Choroid plexus epithelial cell (primary cell): ENCODE measurements at regions not wholly inside any gene's neighbourhood (a gene's known extent, or its start where the extent isn't known, plus 50 kb on each side); places are given as distances from the start of the nearest gene placed in this dataset.

Experiments used
- DNase-seq: peaks from one replicate; pipeline ENCODE4 v3.0.0-alpha.2; 2010; ENCODE audit warnings: low read depth
- H3K4me3 ChIP-seq: 2 replicates; pipeline ENCODE4 v1.5.1; 2011; ENCODE audit warnings: low read depth, mild to moderate bottlenecking, control low read depth, low read length, moderate library complexity
- CTCF ChIP-seq: conservative IDR thresholded peaks from 2 replicates; pipeline ENCODE4 v1.5.1; 2011; ENCODE audit warnings: low read depth, mild to moderate bottlenecking, control low read depth, inconsistent platforms, low read length, moderate library complexity

GRCh38 chr6:8549074-8549790, 113.9 kb upstream of the SLC35B3 start:
- DNase-seq, result peak; percentile 19

GRCh38 chr6:8546496-8546895, 111.2 kb upstream of the SLC35B3 start:
- DNase-seq, result peak; percentile 2
- no peak overlapping the region for H3K4me3 ChIP-seq
- TF ChIP-seq CTCF, result no peak

More at GRCh38 chr6:8549074-8549790, 113.9 kb upstream of the SLC35B3 start:
- H3K4me3 ChIP-seq, result no peak overlapping the region
- TF ChIP-seq CTCF, result no peak

GRCh38 chr6:8545336-8545735, 110.0 kb upstream of the SLC35B3 start:
- TF ChIP-seq CTCF, result no peak
- no peak for DNase-seq
- no peak overlapping the region for H3K4me3 ChIP-seq

DNA sequence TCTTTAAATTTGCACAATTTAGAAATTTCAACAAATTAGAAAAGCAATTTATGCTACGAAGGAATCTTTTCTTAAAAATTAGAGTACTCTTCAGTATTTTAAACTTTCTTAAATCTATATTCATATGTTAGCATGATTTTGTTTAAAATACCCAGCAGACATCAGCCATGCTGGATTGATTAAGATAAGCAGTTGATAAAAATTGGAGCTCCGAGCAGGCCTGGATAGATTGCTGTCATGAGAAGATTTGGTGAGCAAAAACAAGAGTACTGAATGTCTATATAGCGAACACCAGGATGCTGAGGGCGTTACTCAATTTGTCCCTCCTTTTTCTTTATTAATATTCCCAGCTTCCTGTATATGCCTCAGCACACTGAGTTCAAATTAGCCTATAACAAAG, 108.4 kb upstream of the SLC35B3 start:
- TF ChIP-seq CTCF, result no peak
- no peak for DNase-seq
- no peak overlapping the region for H3K4me3 ChIP-seq

DNA sequence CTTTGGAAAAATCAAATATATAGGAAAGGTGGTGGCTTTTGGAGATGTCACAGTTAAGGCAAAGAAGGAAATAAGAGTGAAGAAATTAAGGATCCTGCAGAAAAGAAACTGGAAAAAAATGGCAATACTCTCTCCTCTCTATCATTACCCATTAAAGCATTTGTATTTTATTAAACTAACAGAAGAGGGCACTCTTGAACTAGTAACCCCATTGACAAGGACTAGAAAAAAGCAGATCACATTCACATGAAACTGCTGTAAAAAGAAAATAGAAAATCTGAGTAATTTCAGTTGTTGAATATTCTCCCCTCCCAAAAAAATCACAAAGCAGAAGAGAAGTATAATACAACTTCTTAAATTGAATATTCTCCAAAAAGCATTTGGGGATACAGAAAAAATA, 104.1 kb upstream of the SLC35B3 start:
- peak; percentile 48 for DNase-seq
- TF ChIP-seq CTCF, result peak; percentile 27

DNA sequence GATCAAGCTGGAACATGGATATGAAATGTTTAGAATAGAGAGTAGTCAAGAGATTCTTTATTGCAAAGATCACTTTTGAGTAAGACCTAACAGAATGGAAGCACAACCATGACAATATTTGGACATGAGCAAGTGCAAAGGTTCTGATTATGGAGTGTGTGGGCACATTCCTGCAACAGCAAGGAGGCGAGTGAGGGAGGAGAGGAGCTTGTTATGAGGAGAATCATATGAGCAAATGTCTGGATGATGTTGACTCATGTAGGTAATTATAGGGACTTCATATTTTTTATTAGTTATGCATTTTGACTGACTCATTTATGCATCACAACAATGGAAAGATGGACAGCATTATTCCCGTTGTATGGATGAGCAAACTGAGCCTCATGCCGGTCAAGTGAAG, 100.8 kb upstream of the SLC35B3 start:
- no peak overlapping the region for H3K4me3 ChIP-seq
- no peak for DNase-seq
- no peak for TF ChIP-seq CTCF

More for the DNA sequence above, 104.1 kb upstream of the SLC35B3 start:
- no peak overlapping the region for H3K4me3 ChIP-seq

DNA sequence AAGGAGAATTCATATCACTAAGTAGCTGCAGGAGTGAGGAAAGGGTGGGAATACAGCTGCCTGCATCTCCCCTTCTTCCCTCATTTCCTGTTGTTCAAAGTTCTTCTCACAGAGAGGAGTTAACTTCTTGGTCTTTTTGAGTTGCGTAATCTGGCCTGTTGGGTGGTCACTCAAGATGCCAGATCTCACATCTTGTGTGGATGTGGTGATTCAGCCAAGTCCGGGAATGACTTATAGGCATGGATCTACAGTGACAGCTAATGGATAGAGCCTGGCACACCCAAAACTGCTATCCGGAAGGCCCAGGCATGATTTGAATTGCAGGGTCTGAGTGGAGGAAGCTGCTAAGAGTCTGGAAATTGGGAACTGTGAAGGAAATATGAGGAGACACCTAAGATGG, 100.2 kb upstream of the SLC35B3 start:
- no peak overlapping the region for H3K4me3 ChIP-seq
- no peak for DNase-seq
- no peak for TF ChIP-seq CTCF
